Left renal pelvis (tissue), 4 donors: ENCODE measurements at regions not wholly inside any gene's neighbourhood (a gene's known extent, or its start where the extent isn't known, plus 50 kb on each side); places are given as distances from the start of the nearest gene placed in this dataset.
"Not testable (repeated sequence)": the region's sequence is repeated elsewhere in the genome, so short reads cannot be mapped to it uniquely, and the experiment has no call there.

Experiments used
- DNase-seq, 4 donors: peaks; one replicate each; pipeline ENCODE4 v3.0.0-alpha.2; 2013; ENCODE audit warnings: low read depth in 4 of 4, low spot score in 3 of 4

DNA sequence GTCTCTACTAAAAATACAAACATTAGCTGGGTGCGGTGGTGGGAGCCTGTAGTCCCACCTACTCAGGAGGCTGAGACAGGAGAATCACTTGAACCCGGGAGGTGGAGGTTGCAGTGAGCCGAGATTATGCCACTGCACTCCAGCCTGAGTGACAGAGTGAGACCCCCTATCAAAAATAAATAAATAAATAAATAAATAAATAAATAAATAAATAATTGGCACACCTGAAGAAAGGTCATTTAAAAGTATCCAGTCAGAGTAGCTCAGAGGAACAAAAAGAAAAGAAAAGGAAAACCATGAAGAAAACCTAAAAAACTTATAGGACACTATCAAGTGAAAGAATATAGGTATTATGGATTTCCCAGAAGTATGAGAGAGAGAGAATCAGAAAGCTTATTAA lies 330.1 kb upstream of the AR start:
- not testable (repeated sequence) for DNase-seq

DNA sequence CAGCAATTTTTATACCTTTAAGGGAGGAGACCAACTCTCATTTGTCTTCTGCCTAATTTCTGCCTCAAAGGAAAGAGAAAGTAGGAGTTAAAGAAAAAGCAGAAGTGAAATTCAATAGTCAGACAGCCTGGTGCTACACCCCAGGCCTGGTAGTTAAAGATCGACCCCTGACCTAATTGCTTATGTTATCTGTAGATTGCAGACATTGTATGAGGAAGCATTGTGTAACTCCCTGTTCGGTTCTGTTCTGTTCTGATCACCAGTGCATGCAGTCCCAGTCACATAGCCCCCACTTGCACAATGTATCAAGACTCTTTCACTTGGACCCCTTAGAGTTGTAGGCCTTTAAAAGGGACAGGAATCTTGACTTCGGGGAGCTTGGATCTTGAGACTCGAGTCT lies 335.9 kb upstream of the AR start:
- no peak for DNase-seq

DNA sequence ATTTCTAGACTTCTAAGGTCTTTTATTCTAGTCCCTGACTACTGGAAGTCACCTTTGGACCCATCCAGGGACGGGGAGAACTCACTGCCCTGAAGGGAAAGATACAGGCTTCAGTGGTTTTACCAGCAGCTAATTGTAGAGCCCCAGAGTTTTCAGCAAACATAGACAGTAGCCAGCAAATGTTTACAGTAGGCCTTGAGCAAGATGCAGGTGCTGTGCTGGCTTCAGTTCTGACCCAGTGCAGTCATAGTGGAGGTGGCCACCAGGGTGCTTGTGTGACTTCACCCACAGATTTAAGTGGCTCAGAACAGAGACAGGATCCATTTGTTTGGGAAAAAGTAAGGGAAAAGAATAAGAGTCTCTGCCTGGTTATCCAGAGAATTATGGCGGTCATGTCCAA lies 384.4 kb upstream of the AR start:
- DNase-seq: no peak

DNA sequence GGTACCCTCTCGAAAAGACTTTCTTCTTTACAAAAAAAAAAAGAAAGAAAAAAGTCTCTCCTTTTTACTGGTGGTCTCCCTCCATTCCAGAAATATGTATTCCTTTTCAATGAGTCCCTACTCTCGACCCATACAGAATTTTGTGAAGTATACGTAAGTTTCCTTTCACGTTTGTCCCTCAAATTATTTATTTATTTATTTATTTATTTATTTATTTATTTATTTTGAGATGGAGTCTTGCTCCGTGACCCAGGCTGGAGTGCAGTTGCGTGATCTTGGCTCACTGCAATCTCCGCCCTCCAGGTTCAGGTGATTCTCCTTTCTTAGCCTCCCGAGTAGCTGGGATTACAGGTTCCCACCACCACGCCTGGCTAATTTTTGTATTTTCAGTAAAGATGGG lies 429.2 kb upstream of the AR start:
- DNase-seq: no peak

DNA sequence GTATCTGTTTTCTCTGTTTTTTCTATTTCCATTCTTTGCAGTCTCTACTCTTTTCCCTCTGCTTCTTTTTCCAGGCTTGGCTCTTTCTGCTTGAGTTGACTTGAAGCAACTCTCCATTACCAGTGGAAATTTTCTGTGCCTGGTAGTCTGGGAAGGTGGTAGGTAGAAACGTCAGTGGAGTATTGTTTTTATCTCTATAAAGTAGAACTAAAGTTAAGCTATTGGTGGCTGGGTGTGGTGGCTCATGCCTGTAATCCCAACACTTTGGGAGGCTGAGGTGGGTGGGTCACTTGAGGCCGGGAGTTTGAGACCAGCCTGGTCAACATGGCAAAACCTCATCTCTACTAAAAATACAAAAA lies 438.1 kb upstream of the AR start:
- DNase-seq: no peak

DNA sequence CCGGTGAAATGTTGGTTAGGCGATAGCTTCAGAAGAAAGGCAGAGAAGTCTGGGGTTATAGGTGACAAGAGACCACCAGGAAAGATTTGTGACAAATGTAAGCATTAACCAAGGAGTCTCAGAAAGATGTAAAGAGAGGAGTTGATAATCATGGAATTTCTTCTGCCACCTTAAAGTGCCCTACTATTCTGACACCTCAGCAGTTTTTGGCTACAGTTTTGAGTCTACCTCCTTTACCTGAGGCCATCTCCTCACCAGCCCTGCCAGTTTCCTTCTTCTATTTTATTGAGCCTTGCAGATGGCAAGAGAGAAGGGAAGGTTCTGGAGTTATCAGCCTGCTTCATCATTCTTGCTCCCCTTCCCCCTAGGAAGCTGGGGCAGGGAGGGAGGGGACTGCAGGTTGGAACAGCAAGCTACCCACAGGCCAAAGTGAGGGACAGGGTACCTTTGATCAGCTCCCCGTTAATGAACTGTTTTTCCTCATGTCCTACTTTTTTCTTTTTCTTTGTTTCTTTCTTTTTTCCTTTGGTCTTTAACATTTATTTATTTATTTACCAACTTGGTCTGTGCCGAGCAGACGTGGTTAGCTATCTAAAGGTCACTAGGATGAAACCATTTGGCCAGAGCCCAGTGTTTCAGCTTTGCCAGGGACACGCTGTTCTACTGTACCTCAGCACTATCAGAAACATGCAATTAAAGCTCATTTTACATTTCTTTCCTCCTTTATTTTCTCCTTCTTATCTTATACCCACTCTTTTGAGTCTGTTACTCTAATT lies 438.7 kb upstream of the AR start:
- no peak for DNase-seq

DNA sequence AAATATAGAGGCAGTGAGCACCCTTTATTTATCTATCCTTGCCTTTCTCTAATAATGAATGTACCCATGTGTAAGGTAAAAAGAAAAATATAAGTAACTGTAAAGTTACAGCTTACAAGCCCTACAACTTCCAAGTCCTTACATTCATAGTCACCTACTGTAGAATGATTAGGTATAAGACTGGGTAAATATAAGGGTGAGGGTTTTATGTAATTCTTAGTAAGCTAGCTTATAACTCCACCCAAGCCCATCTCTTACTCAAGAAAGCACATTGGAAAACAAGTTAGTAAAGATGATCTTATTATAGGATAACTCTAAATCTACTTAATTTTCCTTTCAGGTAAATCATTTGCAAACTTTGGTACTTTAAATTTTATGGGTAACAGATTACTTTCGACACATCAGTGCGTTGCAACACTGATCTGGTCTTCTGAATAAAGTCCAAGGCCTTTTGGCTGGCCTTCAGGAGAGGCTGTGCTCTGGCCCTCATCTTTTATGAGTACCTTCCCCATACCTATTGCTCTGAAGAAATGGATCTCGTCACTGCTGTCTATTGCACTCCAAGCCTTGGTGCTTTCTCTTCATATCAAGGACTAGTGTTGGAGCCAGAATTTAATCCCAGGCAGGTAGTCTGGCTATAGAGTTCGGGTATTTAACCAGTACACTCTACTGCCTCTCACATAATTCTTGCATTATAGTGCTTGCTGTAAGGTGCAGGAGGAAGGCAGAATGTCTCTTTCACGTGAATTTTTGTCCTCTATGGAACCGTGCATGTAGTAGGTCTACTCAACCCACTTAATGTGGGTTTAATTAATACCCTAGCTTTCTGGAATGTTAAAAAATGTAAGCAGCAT lies 443.6 kb upstream of the AR start:
- no peak for DNase-seq

DNA sequence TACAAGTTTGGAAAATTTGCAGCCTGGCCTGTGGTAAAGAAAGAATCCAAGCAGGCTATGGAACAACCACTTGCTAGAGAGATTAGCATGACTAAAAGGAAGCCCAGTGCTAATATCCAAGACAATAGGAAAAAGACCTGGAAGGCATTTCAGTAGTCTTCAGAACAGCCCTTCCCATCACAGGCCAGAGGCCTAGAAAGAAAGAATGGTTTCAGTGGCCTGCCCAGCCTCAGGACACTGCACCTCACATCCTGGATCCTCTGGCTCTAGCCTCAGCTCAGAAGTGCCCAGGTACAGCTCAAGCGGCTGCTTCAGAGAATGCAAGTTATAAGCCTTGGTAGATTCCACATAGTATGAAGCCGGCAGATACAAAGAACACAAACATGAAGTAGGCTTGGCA lies 449.8 kb upstream of the AR start:
- no peak for DNase-seq

DNA sequence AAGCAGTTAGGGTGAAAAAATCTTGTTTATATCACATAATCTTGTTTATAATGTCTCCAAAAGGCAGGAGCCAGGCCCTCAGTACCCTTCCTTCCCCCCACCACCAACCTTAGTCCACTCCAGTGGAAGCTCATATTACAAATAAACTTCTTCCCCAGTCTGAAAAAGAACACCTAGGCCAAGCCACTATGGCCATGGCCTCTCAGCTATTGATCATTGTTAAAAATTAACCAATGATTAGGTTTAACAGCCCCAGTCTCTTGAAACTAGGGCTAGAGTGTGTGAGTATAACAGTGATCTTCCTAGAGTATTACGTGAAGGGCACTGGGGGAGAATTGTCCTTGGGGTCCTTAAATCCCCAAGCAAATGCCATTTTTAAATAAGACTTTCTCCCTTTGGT lies 411.9 kb upstream of the EDA2R start:
- no peak for DNase-seq

DNA sequence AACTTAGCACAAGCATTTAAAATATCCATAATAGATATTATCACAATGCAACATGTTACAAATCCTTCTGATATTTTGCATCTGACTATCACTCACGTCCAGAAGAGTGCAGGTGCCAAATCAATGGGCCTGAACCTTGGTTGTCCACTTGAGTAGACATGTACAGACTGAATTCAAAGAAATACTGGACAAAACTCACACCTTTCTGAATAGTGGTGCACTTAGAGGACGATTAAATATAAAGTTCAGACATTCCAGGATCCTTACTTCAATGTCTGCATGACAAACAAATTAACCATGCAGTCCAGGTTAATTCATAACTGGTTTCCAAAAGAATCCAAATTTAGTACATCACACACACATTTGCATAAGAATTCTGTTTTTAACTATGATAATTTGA lies 406.0 kb upstream of the EDA2R start:
- no peak for DNase-seq

DNA sequence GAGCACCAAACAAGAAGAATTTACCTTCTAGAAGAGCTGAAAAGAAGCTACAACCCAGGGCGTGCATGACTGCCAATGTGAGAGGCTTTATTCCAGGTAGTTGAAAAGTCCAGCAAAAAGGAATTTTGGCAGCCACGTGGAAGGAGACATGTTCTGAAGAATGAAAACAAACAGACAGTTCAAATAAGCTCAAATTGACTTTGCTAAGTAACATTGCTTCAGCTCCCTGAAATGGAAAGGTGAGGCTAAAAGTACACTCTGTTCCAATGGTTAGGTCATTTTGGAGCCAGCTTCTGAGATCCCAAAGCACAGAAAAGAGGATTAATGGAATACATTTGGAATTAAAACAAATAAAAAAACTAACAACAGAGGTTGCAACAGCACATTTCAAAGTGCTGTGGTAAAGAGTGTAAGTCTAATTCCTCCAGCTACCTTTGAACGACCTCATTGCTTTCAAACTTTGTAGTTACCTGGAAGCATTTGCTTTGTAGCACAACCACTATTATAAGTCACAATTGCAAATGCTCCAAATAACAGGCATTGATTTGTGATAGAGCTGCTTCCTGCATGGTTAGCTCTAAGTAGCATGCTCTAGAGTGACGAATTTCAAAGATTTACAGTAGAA lies 405.3 kb upstream of the EDA2R start:
- DNase-seq: no peak

DNA sequence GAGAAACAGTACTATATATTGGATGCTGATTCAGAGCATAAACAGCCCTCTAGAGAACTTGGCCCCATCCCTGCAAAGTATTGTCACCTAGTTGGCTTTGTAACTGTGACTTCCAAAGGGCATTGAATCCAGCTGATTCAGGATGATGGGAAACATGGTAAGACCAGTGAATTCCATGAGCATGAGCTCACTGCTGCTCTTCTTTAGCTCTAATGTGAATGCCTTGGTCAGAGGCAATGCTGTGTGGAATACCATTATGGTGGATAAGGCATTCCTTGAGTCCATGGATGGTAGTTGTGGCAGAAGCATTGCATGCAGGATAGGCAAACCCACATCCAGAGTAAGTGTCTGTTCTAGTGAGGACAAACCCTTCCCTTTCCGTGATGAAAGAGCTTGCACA lies 365.6 kb upstream of the EDA2R start:
- no peak for DNase-seq

DNA sequence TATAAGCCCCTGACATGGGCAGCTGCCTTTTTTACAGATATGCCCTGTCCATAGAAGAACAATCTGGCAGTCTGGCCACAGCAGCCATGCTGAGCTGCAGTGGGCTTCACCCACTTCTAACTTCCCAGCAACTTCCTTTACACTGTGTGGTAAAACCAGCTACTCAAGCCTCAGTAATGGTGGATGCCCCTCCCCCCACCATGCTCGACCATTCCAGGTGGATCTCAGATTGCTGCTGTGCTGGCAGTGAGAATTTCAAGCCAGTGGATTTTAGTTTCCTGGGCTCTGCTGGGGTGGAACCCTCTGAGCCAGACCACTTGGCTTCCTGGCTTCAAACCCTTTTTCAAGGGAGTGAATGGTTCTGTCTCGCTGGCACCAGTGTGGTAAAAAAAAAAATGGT lies 355.9 kb upstream of the EDA2R start:
- no peak for DNase-seq

DNA sequence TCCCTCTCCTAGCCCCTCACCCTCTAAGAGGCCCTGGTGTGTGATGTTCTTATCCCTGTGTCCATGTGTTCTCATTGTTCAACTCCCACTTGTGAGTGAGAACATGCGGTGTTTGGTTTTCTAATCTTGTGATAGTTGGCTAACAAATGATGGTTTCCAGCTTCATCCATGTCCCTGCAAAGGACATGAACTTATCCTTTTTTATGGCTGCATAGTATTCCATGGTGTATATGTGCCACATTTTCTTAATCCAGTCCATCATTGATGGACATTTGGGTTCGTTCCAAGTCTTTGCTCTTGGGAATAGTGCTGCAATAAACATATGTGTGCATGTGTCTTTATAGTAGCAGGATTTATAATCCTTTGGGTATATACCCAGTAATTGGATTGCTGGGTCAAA lies 353.2 kb upstream of the EDA2R start:
- DNase-seq: not testable (repeated sequence)

DNA sequence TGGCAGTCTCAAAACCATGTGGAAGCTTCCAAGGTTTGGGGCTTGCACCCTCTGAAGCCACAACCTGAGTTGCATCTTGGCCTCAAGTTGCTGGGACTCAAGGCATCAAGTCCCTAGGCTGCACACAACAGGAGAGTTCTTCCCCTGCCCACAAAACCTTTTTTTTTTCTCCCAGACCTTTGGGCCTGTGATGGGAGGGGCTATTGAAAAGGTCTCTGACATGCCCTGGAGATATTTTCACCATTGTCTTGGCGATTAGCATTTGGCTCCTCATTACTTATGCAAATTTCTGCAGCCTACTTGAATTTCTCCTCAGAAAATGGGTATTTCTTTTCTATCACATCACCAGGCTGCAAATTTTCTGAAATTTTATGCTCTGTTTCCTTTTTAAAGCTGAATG lies 349.5 kb upstream of the EDA2R start:
- no peak for DNase-seq

DNA sequence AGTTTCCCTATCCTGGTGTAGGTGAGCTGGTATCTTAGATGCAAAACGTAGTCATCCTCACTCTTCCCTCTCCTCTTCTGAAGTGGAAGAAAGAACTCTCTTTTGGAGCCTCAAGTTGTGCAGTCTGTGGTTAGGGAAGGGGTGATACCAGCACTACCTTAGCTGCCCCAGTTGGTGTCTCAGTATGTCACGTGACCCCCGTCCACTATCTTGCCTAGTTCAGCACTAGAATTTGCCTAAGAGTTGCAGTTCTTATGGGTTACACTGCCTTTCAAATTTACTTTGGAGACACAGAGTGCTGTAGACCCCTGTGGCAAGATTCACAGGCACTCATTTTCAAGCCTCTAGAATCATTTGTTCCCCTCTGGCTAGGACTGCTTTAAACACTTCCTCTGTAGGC lies 322.8 kb upstream of the EDA2R start:
- DNase-seq: no peak

DNA sequence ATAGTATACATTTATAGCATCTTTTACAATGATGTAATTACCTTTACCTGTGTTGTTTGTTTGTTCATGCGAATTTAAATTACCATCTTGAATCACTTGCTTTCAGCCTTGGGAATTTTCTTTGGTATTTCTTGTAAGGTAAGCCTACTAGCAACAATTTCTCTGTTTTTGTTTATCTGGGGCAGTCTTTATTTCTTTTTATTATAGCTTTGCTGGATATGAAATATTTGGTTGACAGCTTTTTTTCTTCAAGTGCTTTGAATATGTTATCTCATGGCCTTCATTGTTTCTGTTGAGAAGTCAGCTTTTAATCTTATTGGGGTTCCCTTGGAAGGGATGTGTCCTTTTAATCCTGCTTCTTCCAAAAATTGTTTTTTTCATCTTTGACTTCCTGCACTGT lies 292.8 kb upstream of the EDA2R start:
- no peak for DNase-seq

DNA sequence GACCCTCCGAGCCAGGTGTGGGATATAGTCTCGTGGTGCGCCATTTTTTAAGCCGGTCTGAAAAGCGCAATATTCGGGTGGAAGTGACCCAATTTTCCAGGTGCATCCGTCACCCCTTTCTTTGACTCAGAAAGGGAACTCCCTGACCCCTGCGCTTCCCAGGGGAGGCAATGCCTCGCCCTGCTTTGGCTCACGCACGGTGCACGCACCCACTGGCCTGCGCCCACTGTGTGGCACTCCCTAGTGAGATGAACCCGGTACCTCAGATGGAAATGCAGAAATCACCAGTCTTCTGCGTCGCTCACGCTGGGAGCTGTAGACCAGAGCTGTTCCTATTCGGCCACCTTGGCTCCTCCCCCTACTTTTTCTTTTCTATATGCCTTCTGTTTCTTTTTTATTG lies 291.6 kb upstream of the EDA2R start:
- not testable (repeated sequence) for DNase-seq

DNA sequence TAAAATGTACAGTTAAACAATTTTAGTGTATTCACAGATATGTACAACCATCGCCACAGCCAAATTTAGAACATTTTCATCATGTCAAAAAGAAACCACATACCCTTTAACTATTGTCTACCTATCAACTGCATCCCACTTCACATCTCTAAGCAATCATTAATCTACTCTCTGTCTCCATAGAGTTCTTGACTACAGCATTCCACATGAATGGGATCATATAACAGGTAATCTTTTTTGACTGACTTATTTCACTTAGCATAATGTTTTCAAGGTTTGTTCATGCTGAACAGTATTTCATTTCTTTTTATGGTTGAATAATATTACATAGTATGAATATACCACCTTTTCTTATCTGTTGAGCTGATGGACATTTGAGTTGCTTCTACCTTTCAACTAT lies 281.4 kb upstream of the EDA2R start:
- no peak for DNase-seq

DNA sequence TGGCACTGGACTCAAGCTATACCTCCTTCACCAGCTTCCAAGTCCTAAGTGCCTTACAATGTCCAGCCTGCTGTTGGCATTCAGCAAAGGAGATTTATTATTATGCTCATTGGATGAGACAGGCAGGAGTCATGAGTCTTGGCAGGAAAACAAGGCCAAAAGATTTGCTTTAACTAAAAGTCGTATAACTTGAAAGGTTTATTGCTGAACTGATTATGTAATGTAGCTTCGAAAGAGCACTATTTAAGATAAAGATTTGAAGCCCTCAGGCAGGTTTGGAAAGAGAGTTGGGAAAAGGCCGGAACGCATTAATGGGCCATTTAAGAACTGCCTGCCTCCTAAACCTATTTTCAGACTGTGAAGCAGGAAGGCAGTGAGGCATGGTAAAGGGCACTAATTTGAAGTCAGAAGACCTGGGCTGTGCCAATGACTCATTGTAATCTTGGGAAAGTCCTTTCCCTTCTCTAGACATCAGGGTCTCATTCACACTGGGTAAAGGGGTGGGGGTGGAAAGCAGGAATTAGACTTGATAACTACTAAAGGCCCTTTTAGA lies 280.5 kb upstream of the EDA2R start:
- peak in 1 of 4 donors; percentile 3 for DNase-seq

DNA sequence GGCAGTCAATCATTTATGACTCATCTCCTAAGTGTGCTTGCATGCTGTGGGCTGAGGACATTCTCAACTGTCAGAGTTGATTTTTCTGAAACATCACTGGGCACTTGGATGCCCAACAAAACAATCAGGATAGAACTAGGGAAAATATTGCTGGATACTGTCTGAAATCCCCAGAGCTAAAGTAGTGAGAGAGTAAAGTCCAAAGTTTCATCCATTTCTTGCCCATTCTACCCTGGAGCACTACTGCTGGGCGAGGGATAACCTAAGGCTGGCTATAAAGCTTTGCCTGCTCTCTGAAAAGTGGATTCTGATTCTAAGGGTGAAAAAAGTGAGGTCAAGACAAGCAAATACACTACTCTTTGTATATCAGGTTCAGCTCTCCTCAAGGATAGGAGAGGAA lies 279.6 kb upstream of the EDA2R start:
- no peak for DNase-seq

DNA sequence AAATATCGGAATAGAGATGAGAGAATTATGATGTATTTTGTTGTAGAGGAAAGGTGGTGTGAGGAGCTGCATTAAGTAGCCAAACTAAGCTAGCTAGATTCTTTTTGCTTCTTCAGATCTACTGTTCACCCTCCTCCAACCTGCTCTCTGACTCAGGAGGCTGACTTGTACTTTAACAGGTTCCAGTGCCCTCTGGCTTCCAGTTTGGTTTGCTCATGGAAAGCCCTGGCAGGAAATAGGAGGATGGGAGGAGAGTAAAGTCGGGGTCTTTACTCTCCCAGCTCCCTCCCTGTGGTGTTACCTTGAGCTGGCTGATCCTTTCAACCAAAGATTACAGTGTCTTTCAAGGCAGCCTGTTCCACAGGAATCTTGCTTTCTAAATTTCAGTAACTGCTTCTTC lies 277.0 kb upstream of the EDA2R start:
- no peak for DNase-seq
